HFF-Myc (cell line): ENCODE measurements at regions not wholly inside any gene's neighbourhood (a gene's known extent, or its start where the extent isn't known, plus 50 kb on each side); places are given as distances from the start of the nearest gene placed in this dataset.
A peak's percentile ranks its signal among the peaks of the same experiment; 100 is the strongest.

Experiments
- DNase-seq: peaks from one replicate; pipeline ENCODE4 v3.0.0-alpha.2; 2011; ENCODE audit warnings: low read depth; ENCODE audit errors: extremely low read depth
- H3K4me3 ChIP-seq: replicated peaks from 2 replicates; pipeline ENCODE4 v1.5.1; 2011; ENCODE audit warnings: low read depth, mild to moderate bottlenecking, control low read depth, low read length
- CTCF ChIP-seq: IDR thresholded peaks from 2 replicates; pipeline ENCODE4 v1.5.1; 2012; ENCODE audit warnings: mild to moderate bottlenecking, low read depth, low read length, control low read depth; ENCODE audit errors: missing control alignments

- no peak for TF ChIP-seq CTCF
- no peak for DNase-seq
- H3K4me3 ChIP-seq, result no peak overlapping the region
These were observed 87.4 kb upstream of the CD180 start for GRCh38 chr5:67283988-67284487.

DNA sequence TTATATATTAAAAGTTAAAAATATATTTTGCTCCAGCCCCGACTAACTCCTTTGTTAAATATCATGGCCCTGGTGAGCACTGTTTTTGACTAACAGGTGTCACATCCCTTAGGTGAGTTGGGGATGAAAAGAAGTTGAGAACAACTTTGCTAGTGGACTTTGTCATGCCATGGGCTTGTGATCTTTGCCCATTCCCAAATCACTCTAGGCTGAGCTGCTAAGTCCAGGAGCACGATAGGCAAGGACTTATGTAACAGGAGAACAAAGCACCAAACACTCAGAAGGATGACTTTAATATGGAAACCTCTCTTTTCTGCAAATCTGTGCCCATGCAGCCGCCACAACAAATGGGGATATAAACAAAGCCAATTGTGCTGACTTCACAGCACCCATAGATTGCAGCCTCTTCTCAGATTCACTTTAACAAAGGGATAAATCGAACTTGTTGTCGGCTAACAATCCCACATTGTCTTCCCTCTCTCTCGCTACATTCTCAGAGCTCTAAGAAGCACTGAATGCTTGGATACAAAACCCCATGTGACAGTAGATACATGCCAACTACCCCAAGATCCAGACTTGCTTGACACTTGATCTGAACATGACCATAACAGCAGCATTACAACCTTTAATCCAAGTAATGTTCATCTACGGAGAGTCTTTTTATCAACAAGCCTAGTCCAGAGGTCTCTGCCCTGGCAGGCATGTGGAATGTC is 86.8 kb upstream of the CD180 start:
- H3K4me3 ChIP-seq, result no peak overlapping the region
- DNase-seq, result no peak
- no peak for TF ChIP-seq CTCF

- DNase-seq, result no peak
- no peak overlapping the region for H3K4me3 ChIP-seq
- TF ChIP-seq CTCF, result no peak
These were observed 85.3 kb upstream of the CD180 start for GRCh38 chr5:67281874-67282273.

- DNase-seq, result no peak
- H3K4me3 ChIP-seq, result no peak overlapping the region
- TF ChIP-seq CTCF, result no peak
These were observed 77.2 kb upstream of the CD180 start for GRCh38 chr5:67273689-67274356.

GRCh38 chr5:67272453-67273130 is 76.0 kb upstream of the CD180 start:
- no peak for TF ChIP-seq CTCF
- H3K4me3 ChIP-seq, result no peak overlapping the region
- DNase-seq, result no peak

GRCh38 chr5:67268231-67269021 is 71.8 kb upstream of the CD180 start:
- peak; percentile 99 for DNase-seq
- H3K4me3 ChIP-seq, result peak overlapping the region; percentile 17
- no peak for TF ChIP-seq CTCF
